GM19455 (cell line): ENCODE measurements at regions not wholly inside any gene's neighbourhood (a gene's known extent, or its start where the extent isn't known, plus 50 kb on each side); places are given as distances from the start of the nearest gene placed in this dataset.

Experiments
- ATAC-seq: cut with Tn5 transposase; IDR thresholded peaks from one replicate; pipeline ENCODE4 v1.9.1; 2021; ENCODE audit not compliant: unreplicated experiment

- ATAC-seq: no peak
These were observed 167.6 kb upstream of the ESRRG start for GRCh38 chr1:216890871-216891270.

GRCh38 chr1:216888731-216889130 is 165.5 kb upstream of the ESRRG start:
- ATAC-seq: no peak

- ATAC-seq: no peak
These were observed 163.8 kb upstream of the ESRRG start for GRCh38 chr1:216887032-216887431.

- ATAC-seq: no peak
These were observed 161.5 kb upstream of the ESRRG start for GRCh38 chr1:216884614-216885229.

GRCh38 chr1:216883518-216883917 is 160.3 kb upstream of the ESRRG start:
- no peak for ATAC-seq

- no peak for ATAC-seq
These were observed 158.5 kb upstream of the ESRRG start for GRCh38 chr1:216881695-216882094.

GRCh38 chr1:216866714-216867113 is 143.5 kb upstream of the ESRRG start:
- no peak for ATAC-seq

GRCh38 chr1:216855810-216856209 is 132.6 kb upstream of the ESRRG start:
- ATAC-seq: no peak

- no peak for ATAC-seq
These were observed 131.7 kb upstream of the ESRRG start for GRCh38 chr1:216854836-216855484.

GRCh38 chr1:216851073-216851472 is 127.8 kb upstream of the ESRRG start:
- no peak for ATAC-seq

GRCh38 chr1:216849146-216849545 is 125.9 kb upstream of the ESRRG start:
- no peak for ATAC-seq

- ATAC-seq: no peak
These were observed 124.3 kb upstream of the ESRRG start for GRCh38 chr1:216847397-216848036.

- ATAC-seq: no peak
These were observed 123.1 kb upstream of the ESRRG start for GRCh38 chr1:216846339-216846738.

GRCh38 chr1:216843409-216843808 is 120.2 kb upstream of the ESRRG start:
- no peak for ATAC-seq

GRCh38 chr1:216841165-216841564 is 117.9 kb upstream of the ESRRG start:
- ATAC-seq: no peak

GRCh38 chr1:216836316-216836715 is 113.1 kb upstream of the ESRRG start:
- no peak for ATAC-seq

- no peak for ATAC-seq
These were observed 110.3 kb upstream of the ESRRG start for GRCh38 chr1:216833509-216833908.

GRCh38 chr1:216832192-216832591 is 109.0 kb upstream of the ESRRG start:
- ATAC-seq: no peak

GRCh38 chr1:216830424-216831210 is 107.4 kb upstream of the ESRRG start:
- ATAC-seq: no peak

GRCh38 chr1:216827251-216827650 is 104.0 kb upstream of the ESRRG start:
- no peak for ATAC-seq

- no peak for ATAC-seq
These were observed 103.4 kb upstream of the ESRRG start for GRCh38 chr1:216826646-216827045.

GRCh38 chr1:216826214-216826613 is 103.0 kb upstream of the ESRRG start:
- ATAC-seq: no peak
